ENCODE measurements at regions not wholly inside any gene's neighbourhood (a gene's known extent, or its start where the extent isn't known, plus 50 kb on each side); places are given as distances from the start of the nearest gene placed in this dataset.

DNA sequence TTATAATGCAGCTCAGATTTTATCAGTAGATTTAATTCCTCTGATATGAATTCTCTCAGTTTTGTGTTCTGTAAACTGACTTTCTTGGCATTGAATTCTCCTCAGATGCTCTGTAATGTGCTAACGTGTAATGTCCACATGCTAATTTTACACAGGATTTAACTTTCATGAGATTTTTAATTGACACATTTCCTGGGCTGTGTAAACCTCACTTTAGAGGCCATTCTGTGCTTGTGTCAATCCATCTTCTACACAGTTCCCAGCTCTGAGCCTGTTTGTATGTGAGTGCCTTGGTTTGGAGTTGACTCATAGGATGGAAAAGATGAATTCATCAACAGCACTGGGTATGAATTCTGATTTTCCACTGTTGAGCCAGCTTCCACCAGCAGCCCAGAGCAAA, 476.7 kb upstream of the GCFC2 start:
- TF ChIP-seq FOXM1 (IDR thresholded peaks at IDR 0.05; ENCODE audit: borderline replicate concordance) (no peak), ZNF384 (IDR thresholded peaks at IDR 0.05) (no peak), ELF4 (IDR thresholded peaks at IDR 0.05) (no peak), SUZ12 (IDR thresholded peaks at IDR 0.05) (no peak), SP1 (IDR thresholded peaks at IDR 0.05) (no peak), BHLHE40 (IDR thresholded peaks at IDR 0.05; ENCODE audit: borderline replicate concordance) (no peak), TARDBP (IDR thresholded peaks at IDR 0.05) (no peak), LEF1 (IDR thresholded peaks at IDR 0.05; ENCODE audit: borderline replicate concordance) (no peak), CTBP1 (IDR thresholded peaks at IDR 0.05; ENCODE audit: borderline replicate concordance) (no peak), HDGF (IDR thresholded peaks at IDR 0.05; ENCODE audit: borderline replicate concordance) (no peak), NFRKB (IDR thresholded peaks at IDR 0.05) (no peak), FOXA1 (IDR thresholded peaks at IDR 0.05) (no peak)
- TF ChIP-seq, protein P1, sequence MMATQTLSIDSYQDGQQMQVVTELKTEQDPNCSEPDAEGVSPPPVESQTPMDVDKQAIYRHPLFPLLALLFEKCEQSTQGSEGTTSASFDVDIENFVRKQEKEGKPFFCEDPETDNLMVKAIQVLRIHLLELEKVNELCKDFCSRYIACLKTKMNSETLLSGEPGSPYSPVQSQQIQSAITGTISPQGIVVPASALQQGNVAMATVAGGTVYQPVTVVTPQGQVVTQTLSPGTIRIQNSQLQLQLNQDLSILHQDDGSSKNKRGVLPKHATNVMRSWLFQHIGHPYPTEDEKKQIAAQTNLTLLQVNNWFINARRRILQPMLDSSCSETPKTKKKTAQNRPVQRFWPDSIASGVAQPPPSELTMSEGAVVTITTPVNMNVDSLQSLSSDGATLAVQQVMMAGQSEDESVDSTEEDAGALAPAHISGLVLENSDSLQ (IDR thresholded peaks at IDR 0.05): no peak
